GM12864 (cell line): ENCODE measurements at regions not wholly inside any gene's neighbourhood (a gene's known extent, or its start where the extent isn't known, plus 50 kb on each side); places are given as distances from the start of the nearest gene placed in this dataset.

Source experiments
- DNase-seq: peaks from one replicate; pipeline ENCODE4 v3.0.0-alpha.2; 2011; ENCODE audit warnings: low read depth
- H3K4me3 ChIP-seq: 2 replicates; pipeline ENCODE4 v1.5.1; 2011; ENCODE audit warnings: mild to moderate bottlenecking, low read depth, low read length, control low read depth
- TF ChIP-seq, protein P1 (sequence below): IDR thresholded peaks from 2 replicates; pipeline ENCODE4 v1.5.1; 2011; ENCODE audit warnings: low read depth, mild to moderate bottlenecking, moderate library complexity, low read length, control low read depth, inconsistent platforms; ENCODE audit errors: missing control alignments

- no peak overlapping the region for H3K4me3 ChIP-seq
- TF ChIP-seq, protein P1, sequence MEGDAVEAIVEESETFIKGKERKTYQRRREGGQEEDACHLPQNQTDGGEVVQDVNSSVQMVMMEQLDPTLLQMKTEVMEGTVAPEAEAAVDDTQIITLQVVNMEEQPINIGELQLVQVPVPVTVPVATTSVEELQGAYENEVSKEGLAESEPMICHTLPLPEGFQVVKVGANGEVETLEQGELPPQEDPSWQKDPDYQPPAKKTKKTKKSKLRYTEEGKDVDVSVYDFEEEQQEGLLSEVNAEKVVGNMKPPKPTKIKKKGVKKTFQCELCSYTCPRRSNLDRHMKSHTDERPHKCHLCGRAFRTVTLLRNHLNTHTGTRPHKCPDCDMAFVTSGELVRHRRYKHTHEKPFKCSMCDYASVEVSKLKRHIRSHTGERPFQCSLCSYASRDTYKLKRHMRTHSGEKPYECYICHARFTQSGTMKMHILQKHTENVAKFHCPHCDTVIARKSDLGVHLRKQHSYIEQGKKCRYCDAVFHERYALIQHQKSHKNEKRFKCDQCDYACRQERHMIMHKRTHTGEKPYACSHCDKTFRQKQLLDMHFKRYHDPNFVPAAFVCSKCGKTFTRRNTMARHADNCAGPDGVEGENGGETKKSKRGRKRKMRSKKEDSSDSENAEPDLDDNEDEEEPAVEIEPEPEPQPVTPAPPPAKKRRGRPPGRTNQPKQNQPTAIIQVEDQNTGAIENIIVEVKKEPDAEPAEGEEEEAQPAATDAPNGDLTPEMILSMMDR: no peak
- no peak for DNase-seq
Measured at GRCh38 chr12:17108877-17109541, 503.0 kb upstream of the LMO3 start.

- no peak overlapping the region for H3K4me3 ChIP-seq
- TF ChIP-seq, protein P1: no peak
- DNase-seq: no peak
Measured at GRCh38 chr12:17104801-17105200, 498.8 kb upstream of the LMO3 start.

DNA sequence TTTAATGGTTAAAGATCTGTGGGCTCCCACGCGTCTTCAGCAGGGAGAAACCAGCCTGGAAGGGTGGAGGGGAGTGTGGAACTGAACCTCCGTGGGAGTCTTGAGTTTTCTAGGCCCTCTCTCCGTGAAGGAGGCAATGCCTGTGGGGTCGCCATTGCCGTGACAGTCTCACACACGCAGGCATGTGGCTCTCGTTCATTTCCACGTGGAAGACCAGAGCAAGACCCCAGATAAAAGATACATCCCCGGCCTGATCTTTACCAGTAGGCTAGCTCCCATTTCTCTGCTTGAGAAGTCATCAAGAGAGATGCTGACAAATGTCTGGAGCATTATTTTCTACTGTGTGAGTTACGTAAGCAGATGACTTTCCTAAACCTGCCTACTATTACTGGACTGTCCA is 491.7 kb upstream of the LMO3 start:
- no peak overlapping the region for H3K4me3 ChIP-seq
- TF ChIP-seq, protein P1: no peak
- DNase-seq: no peak

DNA sequence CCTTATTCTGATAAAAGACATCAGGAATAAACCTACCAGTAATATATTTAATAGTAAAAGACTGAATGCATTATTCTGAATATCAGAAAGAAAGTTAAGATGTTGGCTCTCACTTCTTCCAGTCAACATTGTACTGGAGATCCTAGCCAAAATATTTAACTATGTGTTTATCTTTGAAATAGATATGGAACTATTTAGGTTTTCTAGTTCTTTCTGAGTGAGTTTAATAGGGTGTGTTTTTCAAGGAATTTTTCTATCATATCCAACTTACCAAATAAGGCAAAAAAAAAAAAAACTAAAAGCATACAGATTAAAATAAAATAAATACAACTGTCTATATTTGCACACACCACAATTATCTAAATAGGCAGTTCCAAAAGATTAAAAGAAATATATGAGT is 478.9 kb upstream of the LMO3 start:
- TF ChIP-seq, protein P1: no peak
- DNase-seq: no peak
- H3K4me3 ChIP-seq: no peak overlapping the region

DNA sequence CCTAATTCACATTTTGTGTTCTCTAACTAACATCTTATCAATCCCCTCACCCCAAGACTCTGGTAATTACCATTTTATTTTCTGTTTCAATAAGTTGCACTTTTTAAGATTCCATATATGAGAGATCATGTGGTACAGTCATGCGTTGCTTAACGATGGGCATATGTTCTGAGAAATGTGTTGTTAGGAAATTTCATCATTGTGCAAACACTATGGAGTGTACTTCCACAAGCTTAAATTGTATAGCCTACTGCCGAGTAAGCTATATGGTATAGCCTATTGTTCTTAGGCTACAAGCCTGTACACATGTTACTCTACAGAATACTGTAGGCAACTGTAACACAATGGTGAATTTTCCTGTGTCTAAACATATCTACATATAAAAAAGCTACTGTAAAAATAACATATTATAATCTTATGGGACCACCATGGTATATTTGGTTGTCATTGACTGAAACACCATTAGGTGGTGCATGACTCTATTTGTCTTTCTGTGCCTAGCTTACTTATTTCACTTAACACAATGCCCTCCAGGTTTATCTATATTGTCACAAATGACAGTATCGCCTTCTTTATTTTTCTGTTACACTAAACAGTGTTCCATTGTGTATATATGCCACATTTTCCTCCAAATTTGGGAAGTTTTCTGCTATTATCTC is 473.4 kb upstream of the LMO3 start:
- TF ChIP-seq, protein P1: no peak
- no peak for DNase-seq
- H3K4me3 ChIP-seq: no peak overlapping the region

- no peak for DNase-seq
- no peak overlapping the region for H3K4me3 ChIP-seq
- TF ChIP-seq, protein P1: no peak
Measured at GRCh38 chr12:17077594-17077993, 471.6 kb upstream of the LMO3 start.

GRCh38 chr12:17076811-17077210 is 470.8 kb upstream of the LMO3 start:
- TF ChIP-seq, protein P1: no peak
- no peak for DNase-seq
- H3K4me3 ChIP-seq: no peak overlapping the region
